Stomach (tissue), 4 donors: ENCODE measurements at regions not wholly inside any gene's neighbourhood (a gene's known extent, or its start where the extent isn't known, plus 50 kb on each side); places are given as distances from the start of the nearest gene placed in this dataset.

Source experiments
- EP300 ChIP-seq: sonication (generic); formaldehyde crosslinking; IDR thresholded peaks from one replicate; pipeline ENCODE4 v1.6.1; 2017; ENCODE audit warnings: antibody characterized with exemption
- POLR2AphosphoS5 ChIP-seq, 3 donors: sonication (generic); formaldehyde crosslinking; IDR thresholded peaks; one replicate each; pipeline ENCODE4 v1.6.1; 2016; ENCODE audit warnings: antibody characterized with exemption in 3 of 3

DNA sequence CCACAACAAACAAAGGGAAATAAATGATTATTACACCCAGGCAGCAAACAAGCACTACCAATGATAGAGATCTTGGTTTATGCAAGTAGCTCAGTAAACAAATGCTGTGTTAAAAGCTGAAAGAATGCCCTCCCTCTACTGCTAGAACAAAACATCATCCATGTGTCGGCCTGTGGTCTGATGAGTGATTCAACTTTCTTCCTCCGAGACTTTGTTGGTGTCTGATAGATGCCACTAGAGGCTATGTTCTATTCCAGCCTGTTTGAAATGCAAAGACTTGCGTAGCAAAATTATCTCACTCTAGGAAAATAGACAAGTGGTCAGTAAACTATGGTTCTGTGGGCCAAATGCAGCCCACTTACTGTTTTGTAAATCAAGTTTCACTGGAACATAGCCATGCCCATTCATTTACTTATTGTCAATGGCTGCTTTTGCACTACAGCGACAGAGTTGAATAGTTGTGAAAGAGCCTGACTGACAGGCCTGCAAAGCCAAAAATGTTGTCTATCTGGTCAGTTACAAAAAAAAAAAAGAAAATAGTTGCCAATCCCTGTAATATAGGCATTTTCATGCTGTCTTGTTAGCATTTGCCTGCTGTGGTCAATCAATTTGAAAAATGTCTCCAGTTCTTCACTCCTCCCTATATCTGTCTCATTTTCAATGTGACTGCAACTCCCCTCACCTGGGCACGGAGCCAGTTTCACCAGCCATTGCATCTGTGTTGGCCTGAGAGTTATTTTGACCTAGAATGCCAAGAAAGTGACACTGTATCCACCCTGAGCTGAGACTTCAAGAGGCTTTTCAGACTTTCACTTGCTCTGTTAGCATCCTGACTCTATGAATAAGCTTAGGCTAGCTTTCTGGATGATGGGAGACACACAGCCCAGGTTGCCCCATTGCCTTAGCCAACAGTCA, 544.6 kb upstream of the BTBD3 start:
- no peak for TF ChIP-seq EP300
- TF ChIP-seq POLR2AphosphoS5 (IDR thresholded peaks at IDR 0.05), result no peak
